ENCODE measurements at regions not wholly inside any gene's neighbourhood (a gene's known extent, or its start where the extent isn't known, plus 50 kb on each side); places are given as distances from the start of the nearest gene placed in this dataset.

DNA sequence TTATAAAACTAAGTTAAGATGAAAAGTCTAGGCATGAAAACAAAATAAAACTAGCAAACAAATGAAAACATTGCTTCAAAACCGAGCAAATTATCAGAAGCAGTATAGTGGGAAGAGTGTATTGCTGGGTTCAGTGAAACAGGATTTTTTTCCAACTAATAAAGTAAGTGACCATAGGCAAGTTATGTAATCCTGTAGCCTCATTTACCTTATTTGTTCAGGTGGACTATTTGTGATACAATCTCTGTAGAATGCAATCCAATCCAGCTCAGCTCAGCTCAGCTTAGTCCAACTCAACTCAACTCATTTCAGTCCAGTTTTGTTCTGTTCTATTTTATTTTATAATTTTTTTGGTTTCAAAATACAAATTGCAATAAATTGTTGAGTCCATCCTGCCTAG lies 276.7 kb upstream of the LRIG3 start:
- no peak for DNase-seq

DNA sequence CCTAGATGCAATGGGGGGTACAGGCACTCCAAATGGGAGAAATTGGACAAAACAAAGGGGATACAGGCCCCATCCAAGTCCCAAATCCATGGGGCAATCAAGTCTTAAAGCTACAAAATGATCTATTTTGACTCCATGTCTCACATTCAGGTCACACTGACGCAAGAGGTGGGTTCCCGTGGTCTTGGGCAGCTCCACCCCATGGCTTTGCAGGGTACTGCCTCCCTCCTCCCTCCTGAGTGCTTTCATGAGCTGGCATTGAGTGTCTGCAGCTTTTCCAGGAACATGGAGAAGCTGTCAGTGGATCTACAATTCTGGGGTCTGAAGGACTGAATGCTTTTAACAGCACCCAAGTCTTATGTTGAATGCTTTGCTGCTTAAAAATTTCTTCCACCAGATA lies 274.5 kb upstream of the LRIG3 start:
- no peak for DNase-seq

GRCh38 chr12:59193476-59194050 lies 273.3 kb upstream of the LRIG3 start:
- no peak for DNase-seq

- no peak for DNase-seq
Measured at GRCh38 chr12:59191372-59191771, 271.1 kb upstream of the LRIG3 start.

DNA sequence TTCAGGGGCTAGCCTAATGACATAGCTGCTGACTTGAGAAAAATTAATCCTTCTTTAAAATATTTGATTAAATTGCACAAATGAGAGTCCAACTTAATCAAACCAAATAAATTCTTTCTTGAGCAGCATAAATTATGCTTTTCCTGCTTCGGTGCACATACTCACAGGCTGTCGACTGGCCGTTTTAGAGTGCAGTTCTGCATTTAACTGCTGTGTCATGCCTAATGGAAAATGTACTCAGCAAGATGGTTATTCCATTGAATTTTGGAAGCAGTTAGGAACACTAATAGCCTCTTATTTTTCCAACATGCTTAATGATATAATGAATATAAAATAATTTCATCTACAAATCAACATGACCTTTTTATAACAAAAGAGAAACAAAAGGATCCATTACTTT lies 266.1 kb upstream of the LRIG3 start:
- peak; percentile 1 for DNase-seq

GRCh38 chr12:59185295-59185694 lies 265.0 kb upstream of the LRIG3 start:
- no peak for DNase-seq

DNA sequence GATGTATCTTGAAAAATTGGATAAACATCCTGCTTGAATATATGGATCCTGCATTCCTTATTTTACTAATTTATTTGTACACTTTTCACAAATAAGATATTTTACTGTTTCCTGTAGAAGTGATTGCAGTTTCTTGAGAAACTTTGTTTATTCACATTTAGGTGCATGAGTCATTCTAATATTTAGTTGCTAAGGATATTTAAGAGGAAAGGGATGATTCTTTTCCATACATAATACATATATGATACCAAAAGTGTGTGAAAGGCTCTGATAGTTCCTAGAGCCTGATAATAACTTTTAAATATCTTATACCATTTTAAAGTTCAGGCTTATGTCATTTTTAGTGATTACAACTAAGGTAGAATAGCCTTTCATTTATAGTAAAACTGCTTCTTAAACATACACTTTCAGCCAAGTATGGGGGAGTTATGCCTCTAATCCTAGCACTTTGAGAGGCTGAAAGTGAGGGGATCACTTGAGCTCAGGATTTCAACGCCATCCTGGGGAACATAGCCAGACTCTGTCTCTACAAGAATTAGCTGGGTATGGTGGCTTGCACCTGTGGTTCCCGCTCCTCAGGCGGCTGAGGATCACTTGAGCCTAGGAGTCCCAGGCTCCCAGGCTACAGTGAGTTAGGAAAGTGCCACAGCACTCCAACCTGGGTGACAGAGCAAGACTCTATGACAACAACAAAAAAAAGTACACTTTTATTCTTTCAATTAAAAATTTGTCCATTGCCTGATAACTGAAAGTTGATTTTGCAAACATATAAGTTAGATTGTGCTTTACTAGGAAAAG lies 262.6 kb upstream of the LRIG3 start:
- DNase-seq, result no peak

DNA sequence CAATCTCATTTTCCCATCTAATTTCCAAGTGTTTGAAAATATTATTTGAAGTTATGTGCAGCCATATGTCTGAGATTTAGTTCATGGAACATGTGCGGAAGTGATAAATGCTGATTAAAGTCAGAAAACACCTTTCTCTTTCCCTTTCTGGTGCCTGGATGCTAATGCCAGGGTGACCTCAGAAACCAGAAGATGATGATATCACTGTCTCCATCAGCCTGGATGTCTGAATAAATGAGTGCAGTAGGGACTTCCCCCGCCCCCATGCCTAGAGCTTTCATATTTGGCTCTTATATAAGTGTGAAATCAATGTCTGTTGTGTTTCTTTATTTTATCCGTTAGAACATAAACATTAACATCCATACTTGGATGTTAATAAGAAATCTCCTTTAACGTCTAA lies 261.9 kb upstream of the LRIG3 start:
- DNase-seq, result no peak

- no peak for DNase-seq
Measured at GRCh38 chr12:59181196-59181777, 261.0 kb upstream of the LRIG3 start.

DNA sequence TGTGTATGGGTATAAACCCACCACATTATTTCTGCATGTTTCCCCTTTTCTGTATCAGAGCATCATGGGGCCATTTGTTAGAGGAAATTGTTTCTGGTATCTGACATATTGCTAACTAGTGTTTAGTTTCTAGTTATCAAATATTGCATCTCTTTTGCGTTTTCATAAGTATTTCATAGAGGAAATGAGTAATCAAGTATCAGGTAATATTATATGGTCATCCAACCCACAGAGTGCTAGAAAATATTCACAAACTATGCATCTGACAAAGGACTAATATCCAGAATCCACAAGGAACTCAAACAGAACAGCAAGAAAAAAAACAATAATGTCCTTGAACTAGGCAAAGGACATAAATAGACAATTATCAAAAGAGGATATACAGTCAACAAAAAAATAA lies 258.9 kb upstream of the LRIG3 start:
- no peak for DNase-seq

DNA sequence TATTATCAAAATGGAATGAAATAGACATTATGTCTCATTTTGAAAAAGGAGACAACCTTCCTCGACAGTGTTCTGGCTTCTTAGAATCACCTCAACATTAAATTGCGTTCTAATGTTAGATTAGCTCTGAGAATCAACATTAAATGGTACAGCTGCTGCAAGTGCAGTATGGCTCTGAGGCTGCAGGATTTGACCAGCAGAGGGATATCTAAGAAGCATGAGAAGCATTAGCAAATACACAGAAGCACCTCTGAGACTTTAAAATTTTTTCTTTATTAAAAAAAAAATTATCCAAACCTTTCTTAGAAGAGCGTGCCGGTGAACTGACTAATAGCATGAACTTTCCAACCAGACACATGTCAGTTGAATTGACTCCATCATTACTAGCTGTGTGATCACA lies 253.4 kb upstream of the LRIG3 start:
- DNase-seq, result peak; percentile 2

DNA sequence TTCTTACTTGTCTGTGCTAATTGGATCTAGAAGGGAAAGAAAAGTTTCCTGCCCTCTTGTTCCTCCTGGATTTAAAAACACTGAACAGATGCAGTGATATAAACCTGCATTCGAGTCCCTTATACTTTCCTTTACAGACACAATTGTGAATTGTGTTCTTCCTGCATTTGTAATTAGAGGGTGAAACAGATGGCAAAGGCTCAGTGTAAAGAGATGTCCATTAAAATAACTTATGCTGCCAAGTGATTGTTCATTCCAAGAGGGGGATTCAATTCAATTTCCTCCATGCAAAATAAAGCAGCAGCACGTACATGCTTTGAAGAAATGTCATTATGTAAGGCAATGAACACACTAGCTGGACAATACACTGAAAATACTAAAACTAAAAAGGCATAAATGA lies 248.3 kb upstream of the LRIG3 start:
- no peak for DNase-seq

DNA sequence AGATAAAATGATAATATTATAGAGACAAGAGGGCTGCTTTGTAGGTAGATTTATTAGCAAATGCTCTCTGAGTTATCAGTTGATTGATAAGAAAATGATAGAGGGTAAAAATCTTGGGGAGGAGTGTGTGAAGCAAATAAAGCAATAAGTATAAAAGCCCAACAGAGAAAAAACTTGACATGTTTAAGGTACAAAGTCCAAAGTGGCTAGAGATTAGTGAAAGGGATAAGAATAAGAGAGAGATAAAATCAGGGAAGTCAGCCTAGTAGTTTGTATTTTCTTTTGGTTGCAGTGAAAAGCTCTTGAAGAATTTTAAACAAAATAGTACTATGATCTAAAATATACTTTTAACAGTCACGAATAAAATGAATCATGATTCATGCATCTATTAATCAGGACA lies 246.2 kb upstream of the LRIG3 start:
- DNase-seq, result no peak

- DNase-seq, result no peak
Measured at GRCh38 chr12:59164991-59165718, 244.9 kb upstream of the LRIG3 start.

GRCh38 chr12:59164226-59164625 lies 243.9 kb upstream of the LRIG3 start:
- DNase-seq, result no peak

GRCh38 chr12:59158681-59159080 lies 238.4 kb upstream of the LRIG3 start:
- DNase-seq, result no peak

GRCh38 chr12:59158066-59158465 lies 237.8 kb upstream of the LRIG3 start:
- DNase-seq, result no peak

DNA sequence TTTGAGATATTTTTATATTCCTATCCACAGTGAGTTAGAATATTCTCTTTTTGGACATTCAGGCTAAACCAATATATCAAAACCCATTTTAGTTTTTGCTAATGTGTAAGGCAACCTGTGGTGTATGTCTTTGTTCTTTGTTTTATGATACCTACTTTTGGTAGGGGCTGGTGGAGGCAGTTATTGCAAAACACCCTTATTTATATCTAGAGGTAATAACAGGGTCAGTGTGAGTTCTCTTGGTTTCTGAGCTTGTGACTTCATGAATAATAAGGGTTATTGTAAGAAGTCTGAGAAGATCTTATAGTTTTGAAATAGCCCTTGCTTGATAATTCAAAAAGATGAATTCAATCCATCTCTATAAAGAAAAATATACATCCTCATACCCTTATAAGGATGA lies 235.1 kb upstream of the LRIG3 start:
- DNase-seq, result no peak

GRCh38 chr12:59151243-59151642 lies 230.9 kb upstream of the LRIG3 start:
- DNase-seq, result no peak

DNA sequence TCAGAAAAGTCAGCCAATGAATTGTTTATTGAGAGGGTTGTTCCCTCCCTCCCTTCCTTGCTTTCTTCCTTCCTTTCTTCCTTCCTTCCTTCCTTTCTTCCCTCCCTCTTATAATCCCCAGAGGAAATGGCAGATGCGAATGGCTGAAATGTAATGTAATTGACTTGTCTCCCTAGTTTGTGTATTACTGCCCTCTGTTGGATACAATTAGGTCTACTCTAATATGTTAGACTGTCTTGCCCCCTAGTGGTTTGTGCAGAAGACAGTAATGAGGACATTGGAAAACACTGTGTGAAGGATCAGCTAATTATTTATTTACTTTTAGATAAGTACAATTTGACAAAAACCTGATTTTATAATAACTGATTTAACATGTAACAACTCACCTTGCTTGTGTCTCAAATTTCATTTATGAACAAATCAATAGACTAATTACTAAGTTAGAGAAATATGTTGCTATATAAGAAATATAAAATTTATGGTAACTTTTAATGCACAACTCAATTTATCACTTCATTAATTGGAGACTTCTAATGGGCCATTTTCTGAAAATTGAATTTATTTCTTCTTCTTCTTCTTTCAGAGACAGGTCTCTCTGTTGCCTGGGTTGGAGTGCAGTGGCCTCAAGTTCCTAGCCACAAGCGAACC lies 229.8 kb upstream of the LRIG3 start:
- DNase-seq, result peak; percentile 80

GRCh38 chr12:59147791-59148190 lies 227.5 kb upstream of the LRIG3 start:
- no peak for DNase-seq

GRCh38 chr12:59142183-59142790 lies 222.0 kb upstream of the LRIG3 start:
- no peak for DNase-seq

DNA sequence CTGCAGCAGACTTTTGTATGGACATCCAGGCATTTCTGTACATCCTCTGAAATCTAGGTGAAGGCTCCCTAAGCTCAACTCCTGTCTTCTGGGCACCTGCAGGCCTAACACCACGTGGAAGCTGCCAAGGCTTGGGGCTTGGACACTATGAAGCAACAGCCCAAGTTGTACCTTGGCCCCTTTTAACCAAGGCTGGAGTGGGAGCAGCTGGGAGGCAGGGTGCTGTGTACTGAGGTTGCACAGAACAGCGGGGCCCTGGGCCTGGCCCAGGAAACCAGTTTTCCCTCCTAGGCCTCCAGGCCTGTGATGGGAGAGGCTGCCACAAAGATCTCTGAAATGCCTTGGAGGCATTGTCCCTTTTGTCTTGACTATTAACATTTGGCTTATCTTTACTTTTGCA lies 214.4 kb upstream of the LRIG3 start:
- no peak for DNase-seq

Data from midbrain (tissue), 1 donor.